ENCODE measurements at regions not wholly inside any gene's neighbourhood (a gene's known extent, or its start where the extent isn't known, plus 50 kb on each side); places are given as distances from the start of the nearest gene placed in this dataset.

DNA sequence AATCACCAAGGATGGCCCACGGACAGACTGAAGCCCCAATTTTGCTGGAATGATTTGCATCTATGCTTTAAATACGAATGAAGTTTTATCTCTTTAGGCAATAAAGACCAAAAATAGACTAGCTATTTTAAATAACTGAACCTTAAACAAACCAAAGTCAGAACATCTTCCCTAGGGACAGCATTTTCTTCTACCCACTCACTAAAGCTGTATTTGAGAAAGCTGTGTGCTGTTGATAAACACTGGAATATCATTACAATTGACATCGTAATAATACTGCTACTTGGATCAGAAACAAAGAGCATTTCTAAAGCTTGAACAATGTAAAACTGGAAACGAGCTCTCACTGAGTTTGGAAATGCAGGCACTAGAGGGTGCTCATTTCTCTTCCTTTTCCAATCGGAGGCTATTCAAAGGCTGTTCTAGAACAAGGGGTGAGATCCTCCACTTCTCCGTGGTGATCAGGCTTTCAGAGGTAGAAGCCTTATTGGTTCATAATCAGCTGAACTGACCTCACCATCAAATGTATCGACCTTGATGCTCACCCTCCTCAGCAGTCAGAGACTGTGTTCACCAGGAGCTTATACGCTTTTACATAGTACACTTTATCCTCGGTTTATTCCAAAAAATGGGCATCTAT, 225.3 kb upstream of the PRSS1 start:
- TF ChIP-seq POLR2AphosphoS5 (IDR thresholded peaks at IDR 0.05; ENCODE audit: low read depth) (no peak), GABPA (IDR thresholded peaks at IDR 0.05; ENCODE audit: low read depth) (no peak), SPI1 (IDR thresholded peaks at IDR 0.05; ENCODE audit: borderline replicate concordance, low read depth) (no peak)
- TF ChIP-seq, protein P1, sequence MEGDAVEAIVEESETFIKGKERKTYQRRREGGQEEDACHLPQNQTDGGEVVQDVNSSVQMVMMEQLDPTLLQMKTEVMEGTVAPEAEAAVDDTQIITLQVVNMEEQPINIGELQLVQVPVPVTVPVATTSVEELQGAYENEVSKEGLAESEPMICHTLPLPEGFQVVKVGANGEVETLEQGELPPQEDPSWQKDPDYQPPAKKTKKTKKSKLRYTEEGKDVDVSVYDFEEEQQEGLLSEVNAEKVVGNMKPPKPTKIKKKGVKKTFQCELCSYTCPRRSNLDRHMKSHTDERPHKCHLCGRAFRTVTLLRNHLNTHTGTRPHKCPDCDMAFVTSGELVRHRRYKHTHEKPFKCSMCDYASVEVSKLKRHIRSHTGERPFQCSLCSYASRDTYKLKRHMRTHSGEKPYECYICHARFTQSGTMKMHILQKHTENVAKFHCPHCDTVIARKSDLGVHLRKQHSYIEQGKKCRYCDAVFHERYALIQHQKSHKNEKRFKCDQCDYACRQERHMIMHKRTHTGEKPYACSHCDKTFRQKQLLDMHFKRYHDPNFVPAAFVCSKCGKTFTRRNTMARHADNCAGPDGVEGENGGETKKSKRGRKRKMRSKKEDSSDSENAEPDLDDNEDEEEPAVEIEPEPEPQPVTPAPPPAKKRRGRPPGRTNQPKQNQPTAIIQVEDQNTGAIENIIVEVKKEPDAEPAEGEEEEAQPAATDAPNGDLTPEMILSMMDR (IDR thresholded peaks at IDR 0.05; ENCODE audit: insufficient read depth, low read length), result no peak
- TF ChIP-seq, protein P2, sequence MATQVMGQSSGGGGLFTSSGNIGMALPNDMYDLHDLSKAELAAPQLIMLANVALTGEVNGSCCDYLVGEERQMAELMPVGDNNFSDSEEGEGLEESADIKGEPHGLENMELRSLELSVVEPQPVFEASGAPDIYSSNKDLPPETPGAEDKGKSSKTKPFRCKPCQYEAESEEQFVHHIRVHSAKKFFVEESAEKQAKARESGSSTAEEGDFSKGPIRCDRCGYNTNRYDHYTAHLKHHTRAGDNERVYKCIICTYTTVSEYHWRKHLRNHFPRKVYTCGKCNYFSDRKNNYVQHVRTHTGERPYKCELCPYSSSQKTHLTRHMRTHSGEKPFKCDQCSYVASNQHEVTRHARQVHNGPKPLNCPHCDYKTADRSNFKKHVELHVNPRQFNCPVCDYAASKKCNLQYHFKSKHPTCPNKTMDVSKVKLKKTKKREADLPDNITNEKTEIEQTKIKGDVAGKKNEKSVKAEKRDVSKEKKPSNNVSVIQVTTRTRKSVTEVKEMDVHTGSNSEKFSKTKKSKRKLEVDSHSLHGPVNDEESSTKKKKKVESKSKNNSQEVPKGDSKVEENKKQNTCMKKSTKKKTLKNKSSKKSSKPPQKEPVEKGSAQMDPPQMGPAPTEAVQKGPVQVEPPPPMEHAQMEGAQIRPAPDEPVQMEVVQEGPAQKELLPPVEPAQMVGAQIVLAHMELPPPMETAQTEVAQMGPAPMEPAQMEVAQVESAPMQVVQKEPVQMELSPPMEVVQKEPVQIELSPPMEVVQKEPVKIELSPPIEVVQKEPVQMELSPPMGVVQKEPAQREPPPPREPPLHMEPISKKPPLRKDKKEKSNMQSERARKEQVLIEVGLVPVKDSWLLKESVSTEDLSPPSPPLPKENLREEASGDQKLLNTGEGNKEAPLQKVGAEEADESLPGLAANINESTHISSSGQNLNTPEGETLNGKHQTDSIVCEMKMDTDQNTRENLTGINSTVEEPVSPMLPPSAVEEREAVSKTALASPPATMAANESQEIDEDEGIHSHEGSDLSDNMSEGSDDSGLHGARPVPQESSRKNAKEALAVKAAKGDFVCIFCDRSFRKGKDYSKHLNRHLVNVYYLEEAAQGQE (IDR thresholded peaks at IDR 0.05; ENCODE audit: insufficient replicate concordance, low read depth), result no peak
